ENCODE measurements at regions not wholly inside any gene's neighbourhood (a gene's known extent, or its start where the extent isn't known, plus 50 kb on each side); places are given as distances from the start of the nearest gene placed in this dataset.

- TF ChIP-seq E2F5 (CRISPR knock-in tag; conservative IDR thresholded peaks at IDR 0.05) (no peak), ATM (IDR thresholded peaks at IDR 0.05; ENCODE audit: borderline replicate concordance) (peak; percentile 57; the same call in 1 of the 2 replicates), KMT2B (CRISPR knock-in tag; IDR thresholded peaks at IDR 0.05) (no peak; the same call in 1 of the 2 replicates), ZNF790 (CRISPR knock-in tag; IDR thresholded peaks at IDR 0.05; ENCODE audit: borderline replicate concordance) (no peak), MXI1 (IDR thresholded peaks at IDR 0.05; ENCODE audit: borderline replicate concordance, low read depth, low read length) (peak; percentile 9; the same call in 1 of the 3 replicates), ELF3 (CRISPR knock-in tag; IDR thresholded peaks at IDR 0.05) (no peak; the same call in 1 of the 2 replicates), KMT2A (CRISPR knock-in tag; IDR thresholded peaks at IDR 0.05) (0 out of 2 replicates have a peak, but pooled peaks have one; percentile 50), RNF2 (conservative IDR thresholded peaks at IDR 0.05; ENCODE audit: low read depth) (no peak), TAF15 (IDR thresholded peaks at IDR 0.05; ENCODE audit: low read depth, low read length, poor library complexity, severe bottlenecking) (no peak), CC2D1A (CRISPR knock-in tag; IDR thresholded peaks at IDR 0.05) (no peak; the same call in 1 of the 2 replicates), ZNF12 (CRISPR knock-in tag; IDR thresholded peaks at IDR 0.05) (no peak), PAX8 (CRISPR knock-in tag; IDR thresholded peaks at IDR 0.05; ENCODE audit: borderline replicate concordance) (no peak; the same call in 1 of the 2 replicates), RORA (CRISPR knock-in tag; IDR thresholded peaks at IDR 0.05) (no peak), ZBTB8A (CRISPR knock-in tag; IDR thresholded peaks at IDR 0.05; ENCODE audit: borderline replicate concordance, low read depth) (no peak), ZNF709 (CRISPR knock-in tag; IDR thresholded peaks at IDR 0.05) (no peak), ZNF350 (CRISPR knock-in tag; IDR thresholded peaks at IDR 0.05; ENCODE audit: borderline replicate concordance, low read depth) (peak; percentile 70; the same call in 1 of the 2 replicates), LCORL (IDR thresholded peaks at IDR 0.05) (no peak; the same call in 1 of the 2 replicates), LCORL (CRISPR knock-in tag; IDR thresholded peaks at IDR 0.05) (peak; percentile 71; the same call in 1 of the 2 replicates), ZFX (CRISPR knock-in tag; IDR thresholded peaks at IDR 0.05; ENCODE audit: low read depth) (peak; percentile 78), ZFP36 (IDR thresholded peaks at IDR 0.05; ENCODE audit: borderline replicate concordance, low read depth, low read length, partially characterized antibody) (no peak), PHB2 (IDR thresholded peaks at IDR 0.05; ENCODE audit: partially characterized antibody) (no peak), TRIM24 (CRISPR knock-in tag; IDR thresholded peaks at IDR 0.05) (no peak), RXRA (CRISPR knock-in tag; IDR thresholded peaks at IDR 0.05) (no peak)
- TF ChIP-seq, protein P1, sequence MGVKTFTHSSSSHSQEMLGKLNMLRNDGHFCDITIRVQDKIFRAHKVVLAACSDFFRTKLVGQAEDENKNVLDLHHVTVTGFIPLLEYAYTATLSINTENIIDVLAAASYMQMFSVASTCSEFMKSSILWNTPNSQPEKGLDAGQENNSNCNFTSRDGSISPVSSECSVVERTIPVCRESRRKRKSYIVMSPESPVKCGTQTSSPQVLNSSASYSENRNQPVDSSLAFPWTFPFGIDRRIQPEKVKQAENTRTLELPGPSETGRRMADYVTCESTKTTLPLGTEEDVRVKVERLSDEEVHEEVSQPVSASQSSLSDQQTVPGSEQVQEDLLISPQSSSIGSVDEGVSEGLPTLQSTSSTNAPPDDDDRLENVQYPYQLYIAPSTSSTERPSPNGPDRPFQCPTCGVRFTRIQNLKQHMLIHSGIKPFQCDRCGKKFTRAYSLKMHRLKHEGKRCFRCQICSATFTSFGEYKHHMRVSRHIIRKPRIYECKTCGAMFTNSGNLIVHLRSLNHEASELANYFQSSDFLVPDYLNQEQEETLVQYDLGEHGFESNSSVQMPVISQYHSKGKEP (CRISPR knock-in tag; IDR thresholded peaks at IDR 0.05): no peak
- TF ChIP-seq, protein P2, sequence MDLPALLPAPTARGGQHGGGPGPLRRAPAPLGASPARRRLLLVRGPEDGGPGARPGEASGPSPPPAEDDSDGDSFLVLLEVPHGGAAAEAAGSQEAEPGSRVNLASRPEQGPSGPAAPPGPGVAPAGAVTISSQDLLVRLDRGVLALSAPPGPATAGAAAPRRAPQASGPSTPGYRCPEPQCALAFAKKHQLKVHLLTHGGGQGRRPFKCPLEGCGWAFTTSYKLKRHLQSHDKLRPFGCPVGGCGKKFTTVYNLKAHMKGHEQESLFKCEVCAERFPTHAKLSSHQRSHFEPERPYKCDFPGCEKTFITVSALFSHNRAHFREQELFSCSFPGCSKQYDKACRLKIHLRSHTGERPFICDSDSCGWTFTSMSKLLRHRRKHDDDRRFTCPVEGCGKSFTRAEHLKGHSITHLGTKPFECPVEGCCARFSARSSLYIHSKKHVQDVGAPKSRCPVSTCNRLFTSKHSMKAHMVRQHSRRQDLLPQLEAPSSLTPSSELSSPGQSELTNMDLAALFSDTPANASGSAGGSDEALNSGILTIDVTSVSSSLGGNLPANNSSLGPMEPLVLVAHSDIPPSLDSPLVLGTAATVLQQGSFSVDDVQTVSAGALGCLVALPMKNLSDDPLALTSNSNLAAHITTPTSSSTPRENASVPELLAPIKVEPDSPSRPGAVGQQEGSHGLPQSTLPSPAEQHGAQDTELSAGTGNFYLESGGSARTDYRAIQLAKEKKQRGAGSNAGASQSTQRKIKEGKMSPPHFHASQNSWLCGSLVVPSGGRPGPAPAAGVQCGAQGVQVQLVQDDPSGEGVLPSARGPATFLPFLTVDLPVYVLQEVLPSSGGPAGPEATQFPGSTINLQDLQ (CRISPR knock-in tag; IDR thresholded peaks at IDR 0.05): no peak
Observed at GRCh38 chr17:64773836-64774761, 112.0 kb upstream of the SMURF2 start (continued).

Measured in HepG2 (cell line).